Lung (tissue), 11 donors: ENCODE measurements at regions not wholly inside any gene's neighbourhood (a gene's known extent, or its start where the extent isn't known, plus 50 kb on each side); places are given as distances from the start of the nearest gene placed in this dataset.

ENCODE experiments used
- ATAC-seq: fragments of 200-7000 bp; cut with Tn5 transposase; one replicate; pipeline ENCODE4 v1.9.1; 2020; ENCODE audit warnings: moderate number of reproducible peaks; ENCODE audit not compliant: insufficient read depth, low FRiP score
- DNase-seq, 3 donors: peaks; one replicate each; pipeline ENCODE4 v3.0.0-alpha.2; 2013 to 2017
- H3K27ac ChIP-seq, 2 donors: one replicate each; pipeline ENCODE4 v1.5.1; 2013; ENCODE audit warnings: mild to moderate bottlenecking in 2 of 2, moderate library complexity in 2 of 2, control low read depth in 1 of 2, inconsistent platforms in 1 of 2, low read depth in 1 of 2, low read length in 1 of 2
- H3K27me3 ChIP-seq, 3 donors: one replicate each; pipeline ENCODE4 v1.5.1; 2013; ENCODE audit warnings: low read length in 2 of 3; ENCODE audit not compliant: control insufficient read depth in 3 of 3, insufficient read depth in 3 of 3
- H3K36me3 ChIP-seq, 4 donors: one replicate each; pipeline ENCODE4 v1.5.1; 2013; ENCODE audit warnings: low read length in 4 of 4, mild to moderate bottlenecking in 1 of 4, moderate library complexity in 1 of 4; ENCODE audit not compliant: control insufficient read depth in 4 of 4, insufficient read depth in 4 of 4
- H3K4me1 ChIP-seq, 5 donors: one replicate each; pipeline ENCODE4 v1.5.1; 2013; ENCODE audit warnings: low read length in 5 of 5, mild to moderate bottlenecking in 2 of 5, moderate library complexity in 1 of 5; ENCODE audit not compliant: control insufficient read depth in 5 of 5, insufficient read depth in 5 of 5
- H3K4me3 ChIP-seq: one replicate; pipeline ENCODE4 v1.5.1; 2013; ENCODE audit warnings: mild to moderate bottlenecking, control low read depth, moderate library complexity
- H3K9ac ChIP-seq, 2 donors: one replicate each; pipeline ENCODE4 v1.5.1; 2013; ENCODE audit warnings: low read length in 2 of 2, control low read depth in 1 of 2; ENCODE audit not compliant: insufficient read depth in 1 of 2
- H3K9me3 ChIP-seq, 4 donors: one replicate each; pipeline ENCODE4 v1.5.1; 2013; ENCODE audit warnings: low read length in 3 of 4, mild to moderate bottlenecking in 1 of 4, moderate library complexity in 1 of 4; ENCODE audit not compliant: control insufficient read depth in 4 of 4, insufficient read depth in 3 of 4
- WGBS, 2 donors: extraction: QIAGEN DNeasy Blood & Tissue Kit; methylation state at CpG; one replicate each; pipeline ENCODE4 v1.1.7; 2013; 5-methylcytosine and 5-hydroxymethylcytosine counted together
- TF ChIP-seq, protein P1 (sequence below): IDR thresholded peaks from 2 replicates; pipeline ENCODE4 v1.5.1; 2012; ENCODE audit warnings: mild to moderate bottlenecking; ENCODE audit errors: control extremely low read depth, extremely low read depth
- donor health status: control.
- donor health status: control.
- donor health status: Bipolar disorder and iron deficiency.
- donor health status: healthy.
- donor health status: DM: yes; HTN: yes; CAD: no.

GRCh38 chr13:73924607-73925006, 209.6 kb downstream of the KLF12 start:
- H3K4me1 ChIP-seq, result peaks cover 0 to 11% (median 0%) of the 10 kb centered on the region in 5 donors
- no peak overlapping the region for H3K9ac ChIP-seq
- H3K27me3 ChIP-seq, result no peaks in the 10 kb centered on the region
- H3K36me3 ChIP-seq, result peaks cover 0 to 2% (median 0%) of the 10 kb centered on the region in 4 donors
- no peak overlapping the region for H3K4me3 ChIP-seq
- TF ChIP-seq, protein P1, sequence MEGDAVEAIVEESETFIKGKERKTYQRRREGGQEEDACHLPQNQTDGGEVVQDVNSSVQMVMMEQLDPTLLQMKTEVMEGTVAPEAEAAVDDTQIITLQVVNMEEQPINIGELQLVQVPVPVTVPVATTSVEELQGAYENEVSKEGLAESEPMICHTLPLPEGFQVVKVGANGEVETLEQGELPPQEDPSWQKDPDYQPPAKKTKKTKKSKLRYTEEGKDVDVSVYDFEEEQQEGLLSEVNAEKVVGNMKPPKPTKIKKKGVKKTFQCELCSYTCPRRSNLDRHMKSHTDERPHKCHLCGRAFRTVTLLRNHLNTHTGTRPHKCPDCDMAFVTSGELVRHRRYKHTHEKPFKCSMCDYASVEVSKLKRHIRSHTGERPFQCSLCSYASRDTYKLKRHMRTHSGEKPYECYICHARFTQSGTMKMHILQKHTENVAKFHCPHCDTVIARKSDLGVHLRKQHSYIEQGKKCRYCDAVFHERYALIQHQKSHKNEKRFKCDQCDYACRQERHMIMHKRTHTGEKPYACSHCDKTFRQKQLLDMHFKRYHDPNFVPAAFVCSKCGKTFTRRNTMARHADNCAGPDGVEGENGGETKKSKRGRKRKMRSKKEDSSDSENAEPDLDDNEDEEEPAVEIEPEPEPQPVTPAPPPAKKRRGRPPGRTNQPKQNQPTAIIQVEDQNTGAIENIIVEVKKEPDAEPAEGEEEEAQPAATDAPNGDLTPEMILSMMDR, result no peak
- WGBS, 2 donors, result 59 to 82% methylated on average over 1 of the region's 1 CpG
- H3K9me3 ChIP-seq, result no peaks in the 10 kb centered on the region
- no peak for DNase-seq
- no peak overlapping the region for H3K27ac ChIP-seq
- ATAC-seq, result no peak

DNA sequence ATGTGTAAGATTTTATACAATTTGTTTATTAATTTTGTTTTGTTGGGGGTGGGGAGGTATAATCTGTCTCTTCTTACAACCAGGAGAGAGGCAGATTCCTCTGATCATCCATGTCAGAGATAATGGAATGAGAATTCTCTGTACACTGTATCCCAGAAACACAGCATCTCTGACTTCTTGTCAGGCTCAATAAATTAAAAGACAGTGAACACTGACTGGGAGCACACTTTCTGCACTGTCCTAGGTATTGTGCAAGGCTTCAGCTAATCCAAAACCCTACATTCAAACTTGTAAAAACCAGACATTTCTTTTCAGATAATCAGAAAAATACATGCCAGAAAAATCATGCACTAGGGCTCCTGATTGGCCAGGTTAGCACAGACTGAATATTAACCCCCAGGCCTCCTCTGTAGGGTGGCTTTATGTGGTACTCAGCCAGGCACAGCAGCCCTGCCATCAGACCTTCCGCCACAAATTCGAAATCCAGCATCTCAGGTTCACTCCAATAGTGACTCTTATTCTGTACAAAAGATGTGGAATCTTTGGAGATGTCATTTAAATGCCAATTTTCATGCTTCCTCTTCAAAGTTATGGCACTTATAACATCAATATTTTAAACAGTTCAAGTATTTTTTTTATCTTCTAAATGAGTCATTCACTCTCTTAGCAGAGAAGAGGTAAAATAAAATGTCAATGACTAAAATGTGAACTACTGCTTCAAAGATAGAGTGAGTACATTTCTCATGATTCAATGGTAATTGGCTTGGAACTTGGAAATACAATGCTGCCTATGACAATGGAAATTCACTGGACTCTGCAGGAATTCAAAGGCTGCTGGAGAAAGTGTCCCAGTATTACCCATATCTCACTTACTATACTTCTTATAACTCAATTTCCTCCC, 211.5 kb downstream of the KLF12 start:
- H3K27ac ChIP-seq, result no peak overlapping the region
- no peaks in the 10 kb centered on the region for H3K36me3 ChIP-seq
- no peak for DNase-seq
- H3K4me1 ChIP-seq, result peaks cover 0 to 15% (median 0%) of the 10 kb centered on the region in 5 donors
- no peaks in the 10 kb centered on the region for H3K27me3 ChIP-seq
- TF ChIP-seq, protein P1, result no peak
- 93 to 94% methylated on average over 2 of the region's 2 CpGs for WGBS, 2 donors
- no peaks in the 10 kb centered on the region for H3K9me3 ChIP-seq
- ATAC-seq, result peak; percentile 27
- H3K9ac ChIP-seq, result no peak overlapping the region
- no peak overlapping the region for H3K4me3 ChIP-seq

DNA sequence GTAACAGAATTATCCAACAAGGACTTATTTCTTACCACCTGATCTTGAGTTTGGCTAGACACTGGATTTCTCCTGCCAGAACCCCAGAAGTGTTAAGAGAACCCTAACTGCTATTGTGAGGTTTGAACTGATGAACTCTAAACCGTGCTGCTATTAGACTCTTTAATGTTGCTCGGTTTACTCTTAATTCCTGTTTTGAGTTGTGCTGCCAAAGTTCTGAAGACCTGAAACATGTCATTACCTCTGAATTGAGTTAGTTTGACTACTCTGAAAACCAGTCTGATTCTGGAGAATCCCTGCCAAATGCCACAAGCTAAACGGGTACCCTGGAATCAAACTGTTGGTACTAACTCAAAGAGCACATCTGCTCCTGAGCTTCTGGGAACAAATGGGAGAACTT, 215.5 kb downstream of the KLF12 start:
- Histone ChIP-seq H3K27ac (no peak overlapping the region), H3K4me1 (peaks cover 0 to 25% (median 7%) of the 10 kb centered on the region in 5 donors), H3K36me3 (no peaks in the 10 kb centered on the region), H3K4me3 (no peak overlapping the region), H3K27me3 (no peaks in the 10 kb centered on the region), H3K9ac (no peak overlapping the region), H3K9me3 (no peaks in the 10 kb centered on the region)
- WGBS, 2 donors, result 65 to 71% methylated on average over 3 of the region's 3 CpGs
- DNase-seq (no peak), ATAC-seq (no peak)
- TF ChIP-seq, protein P1, result no peak
